Endothelial cell (in vitro differentiated cells): ENCODE measurements at regions not wholly inside any gene's neighbourhood (a gene's known extent, or its start where the extent isn't known, plus 50 kb on each side); places are given as distances from the start of the nearest gene placed in this dataset.
"Not testable (repeated sequence)": the region's sequence is repeated elsewhere in the genome, so short reads cannot be mapped to it uniquely, and the experiment has no call there.

ENCODE experiments used
- DNase-seq: peaks from one replicate; pipeline ENCODE4 v3.0.0; 2021; ENCODE audit warnings: low spot score
- H3K27ac Mint-ChIP-seq: one replicate; pipeline ENCODE4 v1.8.0; 2021; ENCODE audit warnings: mixed read lengths, inconsistent platforms; ENCODE audit not compliant: unreplicated experiment
- H3K27me3 Mint-ChIP-seq: one replicate; pipeline ENCODE4 v1.8.0; 2021; ENCODE audit warnings: mild to moderate bottlenecking, moderate library complexity, mixed read lengths, inconsistent platforms; ENCODE audit not compliant: unreplicated experiment
- H3K36me3 Mint-ChIP-seq: one replicate; pipeline ENCODE4 v1.8.0; 2021; ENCODE audit warnings: mild to moderate bottlenecking, low read depth, mixed read lengths, inconsistent platforms; ENCODE audit not compliant: unreplicated experiment
- H3K4me1 Mint-ChIP-seq: one replicate; pipeline ENCODE4 v1.8.0; 2021; ENCODE audit warnings: mild to moderate bottlenecking, mixed read lengths, inconsistent platforms; ENCODE audit not compliant: unreplicated experiment
- H3K4me3 Mint-ChIP-seq: one replicate; pipeline ENCODE4 v1.8.0; 2021; ENCODE audit warnings: mild to moderate bottlenecking, mixed read lengths, inconsistent platforms; ENCODE audit not compliant: unreplicated experiment
- H3K9me3 Mint-ChIP-seq: one replicate; pipeline ENCODE4 v1.8.0; 2021; ENCODE audit warnings: mixed read lengths, inconsistent platforms; ENCODE audit not compliant: unreplicated experiment
- TF ChIP-seq, protein P1 (sequence below): fragments of 200-600 bp; sonication (generic); IDR thresholded peaks from one replicate; pipeline ENCODE4 v1.5.0; 2021; ENCODE audit warnings: antibody characterized with exemption; ENCODE audit not compliant: unreplicated experiment

GRCh38 chr6:169975701-169976100 is 224.3 kb downstream of the ERMARD start:
- Mint-ChIP-seq H3K27ac (no peak overlapping the region), H3K9me3 (no peaks in the 10 kb centered on the region), H3K36me3 (no peaks in the 10 kb centered on the region), H3K27me3 (peaks cover 8% of the 10 kb centered on the region), H3K4me3 (no peak overlapping the region), H3K4me1 (no peaks in the 10 kb centered on the region)
- TF ChIP-seq, protein P1, sequence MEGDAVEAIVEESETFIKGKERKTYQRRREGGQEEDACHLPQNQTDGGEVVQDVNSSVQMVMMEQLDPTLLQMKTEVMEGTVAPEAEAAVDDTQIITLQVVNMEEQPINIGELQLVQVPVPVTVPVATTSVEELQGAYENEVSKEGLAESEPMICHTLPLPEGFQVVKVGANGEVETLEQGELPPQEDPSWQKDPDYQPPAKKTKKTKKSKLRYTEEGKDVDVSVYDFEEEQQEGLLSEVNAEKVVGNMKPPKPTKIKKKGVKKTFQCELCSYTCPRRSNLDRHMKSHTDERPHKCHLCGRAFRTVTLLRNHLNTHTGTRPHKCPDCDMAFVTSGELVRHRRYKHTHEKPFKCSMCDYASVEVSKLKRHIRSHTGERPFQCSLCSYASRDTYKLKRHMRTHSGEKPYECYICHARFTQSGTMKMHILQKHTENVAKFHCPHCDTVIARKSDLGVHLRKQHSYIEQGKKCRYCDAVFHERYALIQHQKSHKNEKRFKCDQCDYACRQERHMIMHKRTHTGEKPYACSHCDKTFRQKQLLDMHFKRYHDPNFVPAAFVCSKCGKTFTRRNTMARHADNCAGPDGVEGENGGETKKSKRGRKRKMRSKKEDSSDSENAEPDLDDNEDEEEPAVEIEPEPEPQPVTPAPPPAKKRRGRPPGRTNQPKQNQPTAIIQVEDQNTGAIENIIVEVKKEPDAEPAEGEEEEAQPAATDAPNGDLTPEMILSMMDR, result no peak
- DNase-seq, result no peak

DNA sequence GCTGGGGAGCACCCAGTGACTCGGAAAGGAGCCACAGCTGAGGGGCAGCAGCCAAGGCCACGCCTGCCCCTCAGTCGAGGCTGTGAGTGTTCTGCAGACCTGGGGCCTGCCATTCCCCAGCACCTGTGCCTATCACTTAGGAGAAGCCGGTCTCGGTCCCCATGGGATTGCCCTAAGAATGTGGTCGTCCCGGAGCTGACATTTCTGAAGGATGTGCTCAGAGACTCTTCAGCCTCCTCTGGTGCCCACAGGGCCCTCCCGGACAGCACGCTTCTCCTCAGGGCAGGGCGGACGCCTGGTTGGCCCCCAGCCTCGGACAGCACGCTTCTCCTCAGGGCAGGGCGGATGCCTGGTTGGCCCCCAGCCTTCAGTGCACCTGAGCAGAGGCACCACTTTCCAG is 223.9 kb downstream of the ERMARD start:
- H3K4me1 Mint-ChIP-seq, result no peaks in the 10 kb centered on the region
- H3K27me3 Mint-ChIP-seq, result peaks cover 8% of the 10 kb centered on the region
- no peak overlapping the region for H3K27ac Mint-ChIP-seq
- H3K36me3 Mint-ChIP-seq, result no peaks in the 10 kb centered on the region
- no peak for DNase-seq
- TF ChIP-seq, protein P1, result no peak
- no peak overlapping the region for H3K4me3 Mint-ChIP-seq
- no peaks in the 10 kb centered on the region for H3K9me3 Mint-ChIP-seq

GRCh38 chr6:169974663-169975062 is 223.2 kb downstream of the ERMARD start:
- Mint-ChIP-seq H3K27me3 (peaks cover 12% of the 10 kb centered on the region), H3K27ac (no peak overlapping the region), H3K4me3 (no peak overlapping the region), H3K4me1 (no peaks in the 10 kb centered on the region), H3K36me3 (no peaks in the 10 kb centered on the region), H3K9me3 (no peaks in the 10 kb centered on the region)
- DNase-seq, result no peak
- TF ChIP-seq, protein P1, result no peak

DNA sequence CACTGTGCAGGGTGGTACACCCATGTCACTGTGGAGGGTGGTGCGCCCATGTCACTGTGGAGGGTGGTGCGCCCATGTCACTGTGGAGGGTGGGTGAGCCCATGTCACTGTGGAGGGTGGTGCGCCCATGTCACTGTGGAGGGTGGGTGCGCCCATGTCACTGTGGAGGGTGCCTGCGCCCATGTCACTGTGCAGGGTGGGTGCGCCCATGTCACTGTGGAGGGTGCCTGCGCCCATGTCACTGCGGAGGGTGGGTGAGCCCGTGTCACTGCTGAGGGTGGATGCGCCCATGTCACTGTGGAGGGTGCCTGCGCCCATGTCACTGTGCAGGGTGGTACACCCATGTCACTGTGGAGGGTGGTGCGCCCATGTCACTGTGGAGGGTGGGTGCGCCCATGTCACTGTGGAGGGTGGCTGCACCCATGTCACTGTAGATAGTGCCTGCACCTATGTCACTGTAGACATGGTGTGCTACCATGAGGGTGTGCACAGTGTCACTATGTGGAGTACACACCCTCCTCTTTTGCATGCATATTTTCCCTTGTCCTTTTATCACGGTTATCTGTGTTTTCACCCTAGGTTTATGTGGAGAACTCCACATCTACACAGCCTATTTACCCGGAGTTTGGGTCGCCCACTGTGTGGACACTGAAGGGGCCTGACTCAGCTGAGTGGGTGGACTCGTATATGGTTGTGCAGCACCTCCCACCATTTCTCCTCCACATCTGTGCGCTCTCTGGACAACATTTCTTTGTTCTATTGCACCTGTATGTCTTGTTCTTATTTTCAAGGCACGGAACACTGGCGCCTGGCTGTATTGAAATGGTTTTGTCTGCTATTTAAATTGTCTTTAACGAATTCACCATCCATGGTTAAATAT is 222.4 kb downstream of the ERMARD start:
- not testable (repeated sequence) for H3K4me3 Mint-ChIP-seq, DNase-seq

GRCh38 chr6:169972736-169973135 is 221.3 kb downstream of the ERMARD start:
- Mint-ChIP-seq H3K27ac (no peak overlapping the region), H3K4me1 (no peaks in the 10 kb centered on the region), H3K9me3 (no peaks in the 10 kb centered on the region), H3K27me3 (peaks cover 14% of the 10 kb centered on the region), H3K4me3 (peak overlapping the region; percentile 56), H3K36me3 (no peaks in the 10 kb centered on the region)
- DNase-seq, result no peak
- TF ChIP-seq, protein P1, result no peak

More for the DNA sequence above, 222.4 kb downstream of the ERMARD start:
- H3K27me3 Mint-ChIP-seq, result peaks cover 13% of the 10 kb centered on the region
- not testable (repeated sequence) for H3K9me3 Mint-ChIP-seq, H3K4me1 Mint-ChIP-seq, H3K36me3 Mint-ChIP-seq, H3K27ac Mint-ChIP-seq
